ENCODE measurements at regions not wholly inside any gene's neighbourhood (a gene's known extent, or its start where the extent isn't known, plus 50 kb on each side); places are given as distances from the start of the nearest gene placed in this dataset.

DNA sequence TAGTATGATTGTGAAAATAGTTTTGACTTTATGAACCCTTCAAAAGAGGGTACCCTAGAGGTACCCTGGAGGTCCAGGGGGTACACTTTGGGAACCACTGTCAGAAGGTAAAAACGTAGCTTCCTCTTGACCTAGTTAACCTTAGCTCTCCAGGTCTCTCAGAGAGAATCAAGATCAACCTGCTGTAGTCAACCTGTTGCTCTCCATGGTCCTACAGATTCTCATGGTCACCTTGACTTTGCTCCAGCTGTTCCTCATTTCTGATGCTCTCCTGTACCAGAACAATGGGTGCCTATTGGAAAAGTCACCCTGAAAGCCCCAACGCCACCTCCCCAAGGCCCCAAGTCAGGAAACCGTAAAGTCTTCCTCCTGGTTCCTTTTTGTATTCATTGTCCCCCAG, 294.4 kb upstream of the CDH4 start:
- no peak for ATAC-seq
- Histone ChIP-seq H3K9me3 (peaks cover 12% of the 10 kb centered on the region), H3K4me3 (no peak overlapping the region), H3K4me1 (ENCODE audit: low read depth) (no peaks in the 10 kb centered on the region), H3K36me3 (ENCODE audit: low read depth) (no peaks in the 10 kb centered on the region)
- no peak for DNase-seq
- intact Hi-C loops (cut with DNase I, micrococcal nuclease), result no loop called here
- TF ChIP-seq, protein P1, sequence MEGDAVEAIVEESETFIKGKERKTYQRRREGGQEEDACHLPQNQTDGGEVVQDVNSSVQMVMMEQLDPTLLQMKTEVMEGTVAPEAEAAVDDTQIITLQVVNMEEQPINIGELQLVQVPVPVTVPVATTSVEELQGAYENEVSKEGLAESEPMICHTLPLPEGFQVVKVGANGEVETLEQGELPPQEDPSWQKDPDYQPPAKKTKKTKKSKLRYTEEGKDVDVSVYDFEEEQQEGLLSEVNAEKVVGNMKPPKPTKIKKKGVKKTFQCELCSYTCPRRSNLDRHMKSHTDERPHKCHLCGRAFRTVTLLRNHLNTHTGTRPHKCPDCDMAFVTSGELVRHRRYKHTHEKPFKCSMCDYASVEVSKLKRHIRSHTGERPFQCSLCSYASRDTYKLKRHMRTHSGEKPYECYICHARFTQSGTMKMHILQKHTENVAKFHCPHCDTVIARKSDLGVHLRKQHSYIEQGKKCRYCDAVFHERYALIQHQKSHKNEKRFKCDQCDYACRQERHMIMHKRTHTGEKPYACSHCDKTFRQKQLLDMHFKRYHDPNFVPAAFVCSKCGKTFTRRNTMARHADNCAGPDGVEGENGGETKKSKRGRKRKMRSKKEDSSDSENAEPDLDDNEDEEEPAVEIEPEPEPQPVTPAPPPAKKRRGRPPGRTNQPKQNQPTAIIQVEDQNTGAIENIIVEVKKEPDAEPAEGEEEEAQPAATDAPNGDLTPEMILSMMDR (IDR thresholded peaks at IDR 0.05), result no peak

DNA sequence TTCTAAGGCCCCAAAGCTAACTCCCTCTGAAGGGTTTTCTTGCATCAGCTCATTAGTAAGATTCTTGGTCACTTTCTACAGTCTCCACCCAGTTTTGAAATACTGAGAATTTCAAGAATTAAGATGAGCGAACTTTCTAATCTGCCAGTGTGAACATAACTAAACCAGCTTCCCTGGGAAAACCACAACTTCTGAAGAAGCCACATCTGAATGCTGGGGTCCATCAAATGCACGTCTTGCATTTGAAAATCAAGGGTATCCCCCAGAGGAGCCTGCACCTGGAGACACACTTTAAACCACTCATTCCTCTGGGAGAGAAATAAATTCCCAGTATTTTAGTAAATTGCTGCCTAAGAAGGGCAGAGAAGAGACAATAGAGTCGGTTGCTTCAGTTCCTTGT, 292.1 kb upstream of the CDH4 start:
- ATAC-seq, result no peak
- intact Hi-C loops (cut with DNase I, micrococcal nuclease), result no loop called here

GRCh38 chr20:60960500-60960899, 291.6 kb upstream of the CDH4 start:
- DNase-seq (no peak), ATAC-seq (no peak)
- Histone ChIP-seq H3K36me3 (ENCODE audit: low read depth) (no peaks in the 10 kb centered on the region), H3K4me3 (no peak overlapping the region), H3K9me3 (peaks cover 12% of the 10 kb centered on the region), H3K4me1 (ENCODE audit: low read depth) (no peaks in the 10 kb centered on the region)
- TF ChIP-seq, protein P1 (IDR thresholded peaks at IDR 0.05), result no peak
- intact Hi-C loops (cut with DNase I, micrococcal nuclease), result no loop called here

More for the DNA sequence above, 292.1 kb upstream of the CDH4 start:
- TF ChIP-seq, protein P1 (IDR thresholded peaks at IDR 0.05), result no peak
- no peaks in the 10 kb centered on the region for H3K4me1 ChIP-seq (ENCODE audit: low read depth)
- no peak for DNase-seq
- H3K4me3 ChIP-seq, result no peak overlapping the region
- H3K9me3 ChIP-seq, result peaks cover 12% of the 10 kb centered on the region
- H3K36me3 ChIP-seq (ENCODE audit: low read depth), result no peaks in the 10 kb centered on the region

GRCh38 chr20:60961551-60961950, 290.5 kb upstream of the CDH4 start:
- Histone ChIP-seq H3K4me1 (ENCODE audit: low read depth) (no peaks in the 10 kb centered on the region), H3K9me3 (peaks cover 12% of the 10 kb centered on the region), H3K36me3 (ENCODE audit: low read depth) (no peaks in the 10 kb centered on the region), H3K4me3 (no peak overlapping the region)
- ATAC-seq, result no peak
- no peak for DNase-seq
- intact Hi-C loops (cut with DNase I, micrococcal nuclease), result no loop called here
- TF ChIP-seq, protein P1 (IDR thresholded peaks at IDR 0.05), result no peak

DNA sequence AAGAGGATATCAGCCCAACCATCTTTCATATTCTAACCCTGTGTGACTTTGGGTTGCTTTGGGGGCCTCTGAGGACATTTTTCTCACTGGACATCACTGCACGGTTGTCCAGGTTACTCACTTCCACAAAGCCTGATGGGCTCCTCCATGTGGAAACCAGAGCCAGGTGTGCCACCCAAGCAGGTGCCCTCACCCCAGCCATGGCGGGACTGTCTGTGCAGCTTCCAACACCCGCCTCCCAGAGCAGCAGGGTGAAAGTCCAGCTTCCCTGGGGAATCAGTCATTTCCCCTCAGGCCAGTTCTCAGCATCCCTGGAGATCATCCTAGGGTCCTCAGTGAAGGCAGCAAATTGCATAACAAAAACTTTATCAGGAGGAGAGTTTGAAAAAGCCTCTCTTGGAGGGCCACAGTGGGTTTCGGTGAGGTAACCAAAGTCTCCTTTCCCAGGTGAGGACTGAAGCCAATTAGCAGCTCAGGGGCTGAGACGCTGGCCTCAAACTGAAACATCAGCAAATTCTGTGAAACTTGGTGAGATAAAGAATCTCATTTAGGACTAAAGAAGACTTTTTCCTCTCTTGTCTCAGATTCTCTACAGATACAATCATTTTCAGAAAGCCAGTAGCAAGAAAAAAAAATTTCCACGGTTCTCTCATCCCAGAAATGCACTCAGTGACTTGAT, 289.6 kb upstream of the CDH4 start:
- H3K9me3 ChIP-seq, result peaks cover 6% of the 10 kb centered on the region
- ATAC-seq, result no peak
- H3K4me1 ChIP-seq (ENCODE audit: low read depth), result no peaks in the 10 kb centered on the region
- DNase-seq, result no peak
- no peak overlapping the region for H3K4me3 ChIP-seq
- no peaks in the 10 kb centered on the region for H3K36me3 ChIP-seq (ENCODE audit: low read depth)
- intact Hi-C loops (cut with DNase I, micrococcal nuclease), result no loop called here
- TF ChIP-seq, protein P1 (IDR thresholded peaks at IDR 0.05), result no peak

DNA sequence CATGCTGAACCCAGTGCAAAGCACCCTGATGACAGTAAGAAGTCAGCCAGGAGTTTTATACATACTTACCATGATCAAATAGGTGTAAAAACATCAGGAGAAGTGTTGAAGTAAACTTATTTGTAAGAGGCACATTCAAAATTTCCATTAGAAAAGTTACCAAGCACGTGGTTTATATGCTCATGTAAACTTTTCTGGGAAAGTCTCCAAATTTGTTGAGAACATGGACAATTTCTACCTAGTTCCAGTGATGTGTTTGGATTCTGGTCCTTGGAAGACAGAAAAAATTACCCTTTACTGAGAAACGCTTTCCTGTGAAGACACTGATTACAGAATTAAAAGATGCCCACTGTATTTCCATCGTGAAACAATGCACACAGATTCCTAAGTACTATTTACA, 288.9 kb upstream of the CDH4 start:
- intact Hi-C loops (cut with DNase I, micrococcal nuclease), result no loop called here

More for the DNA sequence above, 288.9 kb upstream of the CDH4 start:
- H3K4me1 ChIP-seq (ENCODE audit: low read depth), result no peaks in the 10 kb centered on the region
- TF ChIP-seq, protein P1 (IDR thresholded peaks at IDR 0.05), result no peak
- H3K4me3 ChIP-seq, result no peak overlapping the region
- no peak for DNase-seq
- H3K36me3 ChIP-seq (ENCODE audit: low read depth), result no peaks in the 10 kb centered on the region
- ATAC-seq, result no peak
- peaks cover 6% of the 10 kb centered on the region for H3K9me3 ChIP-seq
